GM23338 (cell line): ENCODE measurements at regions not wholly inside any gene's neighbourhood (a gene's known extent, or its start where the extent isn't known, plus 50 kb on each side); places are given as distances from the start of the nearest gene placed in this dataset.

Experiments used
- ATAC-seq: fragments of 200-7000 bp; cut with Tn5 transposase; 3 replicates; pipeline ENCODE4 v1.9.1; 2020
- DNase-seq: peaks from one replicate; pipeline ENCODE4 v3.0.0-alpha.2; 2015; ENCODE audit warnings: low spot score
- H2AFZ ChIP-seq: fragments of 200-600 bp; sonication (generic); 2 replicates; pipeline ENCODE4 v1.8.0; 2016; ENCODE audit warnings: antibody characterized with exemption, mild to moderate bottlenecking, moderate library complexity
- H3F3A ChIP-seq: fragments of 200-600 bp; sonication (generic); replicated peaks from 2 replicates; pipeline ENCODE4 v1.8.0; 2017; ENCODE audit warnings: antibody characterized with exemption, mixed run types, low read depth
- H3K27ac ChIP-seq: fragments of 200-600 bp; sonication (generic); 2 replicates; pipeline ENCODE4 v1.6.1; 2016; ENCODE audit warnings: low read depth
- H3K27me3 ChIP-seq: fragments of 200-600 bp; sonication (generic); 2 replicates; pipeline ENCODE4 v1.8.0; 2016; ENCODE audit warnings: mild to moderate bottlenecking, mixed run types, moderate library complexity; ENCODE audit not compliant: insufficient read depth
- H3K36me3 ChIP-seq: fragments of 200-600 bp; sonication (generic); 2 replicates; pipeline ENCODE4 v1.8.0; 2016; ENCODE audit warnings: mild to moderate bottlenecking; ENCODE audit not compliant: insufficient read depth
- H3K4me1 ChIP-seq: fragments of 200-600 bp; sonication (generic); 2 replicates; pipeline ENCODE4 v1.8.0; 2016; ENCODE audit warnings: mild to moderate bottlenecking, moderate library complexity; ENCODE audit not compliant: insufficient read depth
- H3K4me2 ChIP-seq: fragments of 200-600 bp; sonication (generic); 2 replicates; pipeline ENCODE4 v1.7.1; 2017; ENCODE audit warnings: mixed run types
- H3K4me3 ChIP-seq: fragments of 200-600 bp; sonication (generic); 2 replicates; pipeline ENCODE4 v1.6.1; 2016; ENCODE audit warnings: mixed run types
- H3K79me2 ChIP-seq: fragments of 200-600 bp; sonication (generic); replicated peaks from 2 replicates; pipeline ENCODE4 v1.8.0; 2017; ENCODE audit warnings: mild to moderate bottlenecking; ENCODE audit not compliant: insufficient read depth
- H3K9me2 ChIP-seq: fragments of 200-600 bp; sonication (generic); 2 replicates; pipeline ENCODE4 v1.8.0; 2017; ENCODE audit not compliant: insufficient read depth
- H4K20me1 ChIP-seq: fragments of 200-600 bp; sonication (generic); replicated peaks from 2 replicates; pipeline ENCODE4 v1.8.0; 2017; ENCODE audit warnings: mild to moderate bottlenecking; ENCODE audit not compliant: insufficient read depth
- H3K27ac Mint-ChIP-seq: 2 replicates; pipeline ENCODE4 v1.8.0; 2020; ENCODE audit warnings: inconsistent platforms, mild to moderate bottlenecking, moderate library complexity, mixed read lengths
- H3K27me3 Mint-ChIP-seq: 3 replicates; pipeline ENCODE4 v1.8.0; 2022; ENCODE audit warnings: low read depth, mild to moderate bottlenecking, moderate library complexity, mixed read lengths, inconsistent platforms; ENCODE audit not compliant: insufficient read depth, poor library complexity
- H3K36me3 Mint-ChIP-seq: 3 replicates; pipeline ENCODE4 v1.8.0; 2021; ENCODE audit warnings: low read depth, mild to moderate bottlenecking, inconsistent platforms, moderate library complexity, mixed read lengths
- H3K4me1 Mint-ChIP-seq: 3 replicates; pipeline ENCODE4 v1.8.0; 2020; ENCODE audit warnings: mild to moderate bottlenecking, inconsistent platforms, mixed read lengths
- H3K4me3 Mint-ChIP-seq: 3 replicates; pipeline ENCODE4 v1.8.0; 2021; ENCODE audit warnings: moderate library complexity, mild to moderate bottlenecking, inconsistent platforms, mixed read lengths
- H3K9me3 Mint-ChIP-seq: 3 replicates; pipeline ENCODE4 v1.8.0; 2020; ENCODE audit warnings: moderate library complexity, mild to moderate bottlenecking, inconsistent platforms, mixed read lengths
- CREB1 ChIP-seq: fragments of 250-450 bp; sonication (Bioruptor Pico); IDR thresholded peaks from 2 replicates; pipeline ENCODE4 v1.5.0; 2020; ENCODE audit warnings: low read depth, mild to moderate bottlenecking, moderate library complexity
- JUNB ChIP-seq: IDR thresholded peaks from one replicate; pipeline ENCODE4 v1.6.1; 2016; ENCODE audit warnings: antibody characterized with exemption; ENCODE audit not compliant: unreplicated experiment
- POLR2AphosphoS5 ChIP-seq: IDR thresholded peaks from 2 replicates; pipeline ENCODE4 v1.6.1; 2016; ENCODE audit warnings: antibody characterized with exemption, low read depth
- STAT1 ChIP-seq: IDR thresholded peaks from one replicate; pipeline ENCODE4 v1.6.1; 2016; ENCODE audit warnings: antibody characterized with exemption; ENCODE audit not compliant: unreplicated experiment
- ZNF114 ChIP-seq: fragments of 250-450 bp; sonication (Bioruptor Pico); IDR thresholded peaks from 2 replicates; pipeline ENCODE4 v1.5.0; 2020; ENCODE audit warnings: mild to moderate bottlenecking, moderate library complexity
- ZNF462 ChIP-seq: fragments of 250-450 bp; sonication (Bioruptor Pico); IDR thresholded peaks from 2 replicates; pipeline ENCODE4 v1.5.0; 2020; ENCODE audit warnings: mild to moderate bottlenecking, moderate library complexity

GRCh38 chr19:31961667-31962066 lies 383.7 kb upstream of the ZNF507 start:
- DNase-seq (no peak), ATAC-seq (no peak)
- Histone ChIP-seq H3K79me2 (no peaks in the 10 kb centered on the region), H3F3A (no peaks in the 10 kb centered on the region), H4K20me1 (no peaks in the 10 kb centered on the region), H3K27me3 (no peaks in the 10 kb centered on the region), H3K9me2 (peaks cover 7% of the 10 kb centered on the region; the same call in 1 of the 2 replicates), H3K27ac (no peak overlapping the region), H3K4me3 (no peak overlapping the region), H2AFZ (no peak overlapping the region), H3K36me3 (no peaks in the 10 kb centered on the region), H3K4me1 (no peaks in the 10 kb centered on the region), H3K4me2 (no peak overlapping the region)
- H3K9me3 Mint-ChIP-seq = no peaks in the 10 kb centered on the region
- no peak overlapping the region for H3K4me3 Mint-ChIP-seq
- H3K4me1 Mint-ChIP-seq = peaks cover 19% of the 10 kb centered on the region
- no peaks in the 10 kb centered on the region for H3K27me3 Mint-ChIP-seq
- no peak overlapping the region for H3K27ac Mint-ChIP-seq
- TF ChIP-seq JUNB (no peak), STAT1 (no peak), ZNF462 (no peak), CREB1 (CRISPR knock-in tag) (no peak), POLR2AphosphoS5 (no peak)
- H3K36me3 Mint-ChIP-seq = no peaks in the 10 kb centered on the region

- Histone ChIP-seq H3K4me2 (no peak overlapping the region), H3K27me3 (no peaks in the 10 kb centered on the region), H2AFZ (peak overlapping the region; percentile 83; the same call in 1 of the 2 replicates), H3K27ac (no peak overlapping the region), H3K4me3 (no peak overlapping the region), H3K9me2 (peaks cover 7% of the 10 kb centered on the region; the same call in 1 of the 2 replicates), H4K20me1 (no peaks in the 10 kb centered on the region), H3K79me2 (no peaks in the 10 kb centered on the region), H3K36me3 (no peaks in the 10 kb centered on the region), H3F3A (no peaks in the 10 kb centered on the region), H3K4me1 (no peaks in the 10 kb centered on the region)
- Mint-ChIP-seq H3K36me3 (no peaks in the 10 kb centered on the region), H3K4me1 (peaks cover 19% of the 10 kb centered on the region), H3K27me3 (no peaks in the 10 kb centered on the region), H3K27ac (no peak overlapping the region), H3K4me3 (no peak overlapping the region), H3K9me3 (no peaks in the 10 kb centered on the region)
- TF ChIP-seq STAT1 = no peak
- TF ChIP-seq POLR2AphosphoS5 = no peak
- TF ChIP-seq ZNF114 = no peak
- ATAC-seq = no peak
- no peak for DNase-seq
These were observed 382.8 kb upstream of the ZNF507 start for GRCh38 chr19:31962561-31962996.
